ENCODE measurements at regions not wholly inside any gene's neighbourhood (a gene's known extent, or its start where the extent isn't known, plus 50 kb on each side); places are given as distances from the start of the nearest gene placed in this dataset.

- intact Hi-C loops (cut with DNase I) = no loop called here
Measured at GRCh38 chr14:98949051-98949450, 322.9 kb downstream of the BCL11B start.

GRCh38 chr14:98949481-98950135, 322.4 kb downstream of the BCL11B start:
- intact Hi-C loops (cut with DNase I) = no loop called here
- peak; percentile 71 for DNase-seq (ENCODE audit: low spot score)

More at GRCh38 chr14:98949051-98949450, 322.9 kb downstream of the BCL11B start:
- DNase-seq (ENCODE audit: low spot score) = peak; percentile 26

GRCh38 chr14:98950353-98950895, 321.6 kb downstream of the BCL11B start:
- intact Hi-C loops (cut with DNase I) = no loop called here
- DNase-seq (ENCODE audit: low spot score) = peak; percentile 51

GRCh38 chr14:98951031-98951430, 321.0 kb downstream of the BCL11B start:
- DNase-seq (ENCODE audit: low spot score) = peak; percentile 24
- intact Hi-C loops (cut with DNase I) = no loop called here

GRCh38 chr14:98951521-98952152, 320.4 kb downstream of the BCL11B start:
- intact Hi-C loops (cut with DNase I) = no loop called here
- peak; percentile 14 for DNase-seq (ENCODE audit: low spot score)

- DNase-seq (ENCODE audit: low spot score) = peak; percentile 9
- intact Hi-C loops (cut with DNase I) = no loop called here
Measured at GRCh38 chr14:98952593-98953350, 319.2 kb downstream of the BCL11B start.

- intact Hi-C loops (cut with DNase I) = no loop called here
- DNase-seq (ENCODE audit: low spot score) = peak; percentile 63
Measured at GRCh38 chr14:98953551-98954348, 318.2 kb downstream of the BCL11B start.

- peak; percentile 53 for DNase-seq (ENCODE audit: low spot score)
- intact Hi-C loops (cut with DNase I) = no loop called here
Measured at GRCh38 chr14:98954349-98955000, 317.5 kb downstream of the BCL11B start.

GRCh38 chr14:98955036-98955740, 316.8 kb downstream of the BCL11B start:
- intact Hi-C loops (cut with DNase I) = no loop called here
- peak; percentile 53 for DNase-seq (ENCODE audit: low spot score)

GRCh38 chr14:98955741-98956070, 316.3 kb downstream of the BCL11B start:
- intact Hi-C loops (cut with DNase I) = no loop called here
- DNase-seq (ENCODE audit: low spot score) = peak; percentile 63

- intact Hi-C loops (cut with DNase I) = no loop called here
- DNase-seq (ENCODE audit: low spot score) = peak; percentile 67
Measured at GRCh38 chr14:98956181-98956580, 315.8 kb downstream of the BCL11B start.

- intact Hi-C loops (cut with DNase I) = no loop called here
- DNase-seq (ENCODE audit: low spot score) = peak; percentile 46
Measured at GRCh38 chr14:98956661-98957060, 315.3 kb downstream of the BCL11B start.

- intact Hi-C loops (cut with DNase I) = no loop called here
- peak; percentile 77 for DNase-seq (ENCODE audit: low spot score)
Measured at GRCh38 chr14:98957211-98958047, 314.6 kb downstream of the BCL11B start.

- no peak for DNase-seq (ENCODE audit: low spot score)
- intact Hi-C loops (cut with DNase I) = no loop called here
Measured at GRCh38 chr14:98958048-98958631, 313.9 kb downstream of the BCL11B start.

GRCh38 chr14:98958632-98959031, 313.4 kb downstream of the BCL11B start:
- no peak for DNase-seq (ENCODE audit: low spot score)
- intact Hi-C loops (cut with DNase I) = no loop called here

- DNase-seq (ENCODE audit: low spot score) = peak; percentile 67
- intact Hi-C loops (cut with DNase I) = no loop called here
Measured at GRCh38 chr14:98959410-98959809, 312.6 kb downstream of the BCL11B start.

- DNase-seq (ENCODE audit: low spot score) = peak; percentile 61
- intact Hi-C loops (cut with DNase I) = no loop called here
Measured at GRCh38 chr14:98959958-98960616, 311.9 kb downstream of the BCL11B start.
